Omental fat pad (tissue), 3 donors: ENCODE measurements at regions not wholly inside any gene's neighbourhood (a gene's known extent, or its start where the extent isn't known, plus 50 kb on each side); places are given as distances from the start of the nearest gene placed in this dataset.

ENCODE experiments used
- ATAC-seq: fragments of 150-250 bp; one replicate; pipeline ENCODE4 v1.9.1; 2016; ENCODE audit warnings: mild to moderate bottlenecking, moderate library complexity; ENCODE audit not compliant: low FRiP score
- DNase-seq: peaks from one replicate; pipeline ENCODE4 v3.0.0-alpha.2; 2019; ENCODE audit warnings: low spot score
- TF ChIP-seq, protein P1 (sequence below), 3 donors: fragments of 450-650 bp; IDR thresholded peaks; one replicate each; pipeline ENCODE4 v1.5.1; 2016 to 2017; ENCODE audit warnings: antibody characterized with exemption in 3 of 3, mild to moderate bottlenecking in 3 of 3, moderate library complexity in 2 of 3

DNA sequence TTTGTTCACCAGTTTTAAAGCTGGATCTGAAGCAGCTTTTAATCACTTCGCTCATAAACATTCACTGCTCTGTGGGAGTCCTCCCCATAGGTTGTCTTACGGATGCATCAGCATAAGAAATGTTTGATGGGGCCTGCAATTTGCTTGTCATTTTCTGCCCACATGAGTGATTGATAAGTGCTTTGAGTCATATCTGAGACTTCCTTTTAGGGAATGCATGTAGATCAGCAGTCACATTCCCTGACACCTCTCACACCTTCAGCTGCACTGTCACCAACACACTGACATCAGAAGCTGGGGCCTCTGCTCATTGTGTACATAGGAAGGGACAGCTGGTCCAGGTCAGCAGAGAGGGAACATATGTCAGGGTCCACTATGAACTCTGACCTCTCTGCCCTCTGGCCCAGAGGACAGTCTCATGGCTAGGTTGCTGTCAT, 84.1 kb upstream of the SPATA31D4 start:
- no peak for ATAC-seq
- DNase-seq: no peak
- TF ChIP-seq, protein P1, sequence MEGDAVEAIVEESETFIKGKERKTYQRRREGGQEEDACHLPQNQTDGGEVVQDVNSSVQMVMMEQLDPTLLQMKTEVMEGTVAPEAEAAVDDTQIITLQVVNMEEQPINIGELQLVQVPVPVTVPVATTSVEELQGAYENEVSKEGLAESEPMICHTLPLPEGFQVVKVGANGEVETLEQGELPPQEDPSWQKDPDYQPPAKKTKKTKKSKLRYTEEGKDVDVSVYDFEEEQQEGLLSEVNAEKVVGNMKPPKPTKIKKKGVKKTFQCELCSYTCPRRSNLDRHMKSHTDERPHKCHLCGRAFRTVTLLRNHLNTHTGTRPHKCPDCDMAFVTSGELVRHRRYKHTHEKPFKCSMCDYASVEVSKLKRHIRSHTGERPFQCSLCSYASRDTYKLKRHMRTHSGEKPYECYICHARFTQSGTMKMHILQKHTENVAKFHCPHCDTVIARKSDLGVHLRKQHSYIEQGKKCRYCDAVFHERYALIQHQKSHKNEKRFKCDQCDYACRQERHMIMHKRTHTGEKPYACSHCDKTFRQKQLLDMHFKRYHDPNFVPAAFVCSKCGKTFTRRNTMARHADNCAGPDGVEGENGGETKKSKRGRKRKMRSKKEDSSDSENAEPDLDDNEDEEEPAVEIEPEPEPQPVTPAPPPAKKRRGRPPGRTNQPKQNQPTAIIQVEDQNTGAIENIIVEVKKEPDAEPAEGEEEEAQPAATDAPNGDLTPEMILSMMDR (IDR thresholded peaks at IDR 0.05): no peak

DNA sequence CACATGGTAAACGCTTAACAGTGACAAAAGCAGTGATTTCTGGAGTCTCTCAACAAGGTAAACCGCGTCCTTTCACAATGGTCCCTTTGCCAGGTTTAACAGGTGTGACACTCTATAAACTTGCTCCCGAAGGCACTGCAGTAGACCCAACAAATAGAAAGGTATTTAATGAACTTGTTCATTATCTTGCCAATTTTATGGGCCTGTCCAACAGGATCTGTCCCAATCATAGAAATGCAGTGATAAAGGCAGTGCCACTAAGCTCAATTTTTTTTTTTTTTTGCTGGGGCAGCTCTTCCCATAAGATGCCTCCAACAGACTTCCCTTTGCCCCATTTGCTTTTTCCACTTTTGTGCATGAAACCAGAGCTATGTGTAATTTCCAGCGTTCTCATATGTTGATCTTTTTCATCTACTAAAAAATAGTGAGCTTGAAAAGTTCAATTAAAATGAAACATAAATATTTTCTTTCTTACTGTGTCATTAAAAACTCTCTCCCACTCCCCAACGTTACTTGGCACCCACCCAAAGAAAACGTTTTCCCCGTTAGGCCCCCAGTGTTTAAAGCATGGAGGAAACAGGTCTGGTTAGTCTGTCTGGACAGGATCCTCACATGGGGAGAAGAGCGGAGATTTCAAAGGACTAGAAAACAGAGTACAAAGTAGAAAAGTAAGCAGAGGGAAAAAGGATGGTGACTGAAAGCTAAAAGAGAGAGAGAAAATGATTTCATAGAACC, 80.9 kb upstream of the SPATA31D4 start:
- DNase-seq: no peak
- TF ChIP-seq, protein P1 (IDR thresholded peaks at IDR 0.05): no peak
- no peak for ATAC-seq

DNA sequence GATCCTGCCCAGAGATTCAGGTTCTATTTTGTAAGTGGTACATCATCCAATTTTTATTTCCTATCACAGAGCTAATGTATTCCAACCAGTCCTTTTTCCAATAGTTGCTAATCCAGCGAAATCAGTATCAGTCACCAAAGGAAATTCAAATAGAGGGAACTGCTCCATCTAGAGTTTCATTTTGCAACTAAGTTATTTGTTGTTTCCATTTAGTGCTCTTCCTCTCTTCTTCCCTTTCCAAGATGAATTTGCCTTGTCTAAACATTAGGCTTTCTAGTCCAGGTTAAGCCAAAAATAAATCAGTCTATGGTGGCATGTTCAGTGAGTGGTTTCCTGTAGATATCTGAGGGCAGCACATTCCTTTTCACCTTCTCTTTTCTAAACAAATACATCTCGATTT, 79.8 kb upstream of the SPATA31D4 start:
- DNase-seq: no peak

DNA sequence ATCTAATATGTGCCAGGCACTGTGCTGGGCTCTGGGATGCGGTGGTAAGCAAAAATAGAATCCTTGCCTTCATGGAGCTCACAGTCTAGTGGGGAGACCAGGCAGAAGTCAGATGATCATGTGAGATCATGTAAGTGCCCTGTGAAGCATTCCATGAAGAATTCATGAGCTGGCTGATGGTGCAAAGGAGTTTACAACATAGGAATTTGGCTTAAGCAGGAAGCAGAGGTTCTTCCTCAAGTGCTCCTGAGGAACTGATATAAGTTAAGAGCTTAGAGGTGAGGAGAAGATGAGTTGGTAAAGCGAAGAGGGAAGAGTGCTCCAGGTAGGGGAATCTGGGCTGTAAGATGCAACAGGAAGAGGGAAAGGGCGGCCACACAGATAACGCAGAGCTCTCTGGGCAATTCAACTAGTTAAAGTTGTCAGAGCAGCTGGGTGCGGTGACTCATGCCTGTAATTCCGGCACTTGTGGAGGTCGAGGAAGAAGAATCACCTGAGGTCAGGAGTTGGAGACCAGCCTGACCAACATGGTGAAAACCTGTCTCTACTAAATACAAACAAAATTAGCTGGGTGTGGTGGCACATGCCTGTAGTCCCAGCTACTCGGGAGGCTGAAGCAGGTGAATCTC, 78.5 kb upstream of the SPATA31D4 start:
- TF ChIP-seq, protein P1 (IDR thresholded peaks at IDR 0.05): no peak
- DNase-seq (no peak), ATAC-seq (no peak)

More for the DNA sequence above, 79.8 kb upstream of the SPATA31D4 start:
- TF ChIP-seq, protein P1 (IDR thresholded peaks at IDR 0.05): no peak
- no peak for ATAC-seq

DNA sequence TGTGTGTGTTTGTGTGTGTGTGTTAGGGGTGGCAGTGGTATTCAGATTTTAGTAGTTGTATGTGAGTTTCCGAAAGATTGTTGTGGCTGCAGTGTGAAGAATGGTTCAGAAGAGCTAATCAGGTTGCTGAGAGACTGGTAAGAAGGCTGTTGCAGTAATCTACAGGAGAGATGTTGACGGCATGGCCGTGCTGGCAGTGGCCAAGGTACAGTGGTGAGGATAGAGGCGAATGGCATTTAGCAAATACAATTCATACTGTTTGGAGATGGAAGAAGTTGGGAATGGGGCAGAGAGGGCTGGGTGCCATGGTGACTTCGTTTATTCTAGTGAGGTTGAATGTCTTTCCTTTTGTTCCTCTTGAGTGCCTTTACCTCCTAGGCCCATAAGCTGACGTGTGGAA, 77.5 kb upstream of the SPATA31D4 start:
- TF ChIP-seq, protein P1 (IDR thresholded peaks at IDR 0.05): no peak
- ATAC-seq: no peak
- no peak for DNase-seq

DNA sequence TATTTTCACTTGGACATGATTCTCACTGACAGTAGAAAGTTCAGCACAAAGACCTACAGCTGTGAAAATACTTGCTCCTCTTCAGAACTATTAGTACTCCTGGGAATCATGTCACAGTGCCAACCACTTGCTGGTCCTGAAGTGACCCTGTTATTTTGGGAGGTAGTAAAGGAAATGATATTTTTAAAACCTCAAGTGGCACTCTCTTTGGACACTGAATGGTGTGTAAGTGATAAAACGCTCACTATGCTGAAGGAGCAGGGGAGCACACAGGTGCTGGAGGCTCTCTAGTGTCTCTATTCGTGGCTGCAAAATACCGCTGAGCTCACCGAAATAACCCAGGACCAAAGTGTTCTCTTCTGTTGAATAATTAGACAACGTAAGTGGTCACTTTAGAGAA, 76.9 kb upstream of the SPATA31D4 start:
- no peak for ATAC-seq
- no peak for DNase-seq
- TF ChIP-seq, protein P1 (IDR thresholded peaks at IDR 0.05): no peak

DNA sequence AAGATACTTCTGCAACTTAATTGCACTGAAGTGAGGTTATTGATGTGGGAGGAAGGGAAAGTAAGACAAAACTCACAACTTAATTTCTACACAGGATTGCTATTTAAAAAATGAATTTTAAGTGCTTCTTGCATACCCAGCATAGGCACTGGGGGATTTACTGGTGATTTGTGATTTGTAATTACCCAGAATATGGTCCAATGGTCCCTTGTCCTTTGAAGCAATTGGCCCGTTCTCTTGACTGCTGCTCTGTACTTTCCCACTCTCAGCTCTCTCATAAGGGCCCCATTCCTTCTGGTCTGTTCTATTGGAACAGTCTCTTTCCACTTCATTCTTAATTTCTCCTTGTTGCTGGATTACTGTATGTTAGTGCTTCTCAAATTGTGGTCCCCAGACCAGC, 75.4 kb upstream of the SPATA31D4 start:
- DNase-seq (no peak), ATAC-seq (no peak)
- TF ChIP-seq, protein P1 (IDR thresholded peaks at IDR 0.05): no peak
